Neural progenitor cell (in vitro differentiated cells): ENCODE measurements at regions not wholly inside any gene's neighbourhood (a gene's known extent, or its start where the extent isn't known, plus 50 kb on each side); places are given as distances from the start of the nearest gene placed in this dataset.

Source experiments
- EZH2phosphoT487 ChIP-seq: fragments of 200-600 bp; sonication (generic); IDR thresholded peaks from 2 replicates; pipeline ENCODE4 v1.6.1; 2017; ENCODE audit warnings: antibody characterized with exemption
- TF ChIP-seq, protein P1 (sequence below): fragments of 200-600 bp; sonication (generic); IDR thresholded peaks from 2 replicates; pipeline ENCODE4 v1.5.1; 2017; ENCODE audit warnings: antibody characterized with exemption, mild to moderate bottlenecking

DNA sequence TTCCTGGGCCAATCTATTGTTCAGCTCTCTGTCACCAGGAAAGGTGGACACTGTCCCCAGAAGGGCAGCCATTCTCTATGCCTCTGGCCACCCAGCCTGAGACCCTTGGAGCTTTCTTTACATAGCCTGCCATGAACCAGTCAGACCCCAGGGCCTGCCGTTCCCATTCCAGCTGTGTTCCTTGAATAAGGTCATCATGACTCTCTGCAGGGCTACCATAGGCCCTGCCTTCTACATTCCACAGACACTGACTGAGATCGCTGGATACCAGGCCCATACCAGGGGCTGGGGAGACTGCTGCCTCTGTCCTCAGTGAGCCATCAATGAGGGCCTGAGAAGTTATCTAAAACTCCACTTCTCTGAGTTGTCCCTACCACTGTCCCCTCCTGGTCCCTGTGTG, 75.5 kb downstream of the SYNE3 start:
- TF ChIP-seq, protein P1, sequence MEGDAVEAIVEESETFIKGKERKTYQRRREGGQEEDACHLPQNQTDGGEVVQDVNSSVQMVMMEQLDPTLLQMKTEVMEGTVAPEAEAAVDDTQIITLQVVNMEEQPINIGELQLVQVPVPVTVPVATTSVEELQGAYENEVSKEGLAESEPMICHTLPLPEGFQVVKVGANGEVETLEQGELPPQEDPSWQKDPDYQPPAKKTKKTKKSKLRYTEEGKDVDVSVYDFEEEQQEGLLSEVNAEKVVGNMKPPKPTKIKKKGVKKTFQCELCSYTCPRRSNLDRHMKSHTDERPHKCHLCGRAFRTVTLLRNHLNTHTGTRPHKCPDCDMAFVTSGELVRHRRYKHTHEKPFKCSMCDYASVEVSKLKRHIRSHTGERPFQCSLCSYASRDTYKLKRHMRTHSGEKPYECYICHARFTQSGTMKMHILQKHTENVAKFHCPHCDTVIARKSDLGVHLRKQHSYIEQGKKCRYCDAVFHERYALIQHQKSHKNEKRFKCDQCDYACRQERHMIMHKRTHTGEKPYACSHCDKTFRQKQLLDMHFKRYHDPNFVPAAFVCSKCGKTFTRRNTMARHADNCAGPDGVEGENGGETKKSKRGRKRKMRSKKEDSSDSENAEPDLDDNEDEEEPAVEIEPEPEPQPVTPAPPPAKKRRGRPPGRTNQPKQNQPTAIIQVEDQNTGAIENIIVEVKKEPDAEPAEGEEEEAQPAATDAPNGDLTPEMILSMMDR, result no peak
- no peak for TF ChIP-seq EZH2phosphoT487
